C4-2B (cell line): ENCODE measurements at regions not wholly inside any gene's neighbourhood (a gene's known extent, or its start where the extent isn't known, plus 50 kb on each side); places are given as distances from the start of the nearest gene placed in this dataset.

Experiments used
- CTCF ChIP-seq: fragments of 450-650 bp; conservative IDR thresholded peaks from 2 replicates; pipeline ENCODE4 v1.5.1; 2017; ENCODE audit warnings: mild to moderate bottlenecking
- ZFX ChIP-seq: fragments of 450-650 bp; IDR thresholded peaks from 2 replicates; pipeline ENCODE4 v1.6.1; 2017

DNA sequence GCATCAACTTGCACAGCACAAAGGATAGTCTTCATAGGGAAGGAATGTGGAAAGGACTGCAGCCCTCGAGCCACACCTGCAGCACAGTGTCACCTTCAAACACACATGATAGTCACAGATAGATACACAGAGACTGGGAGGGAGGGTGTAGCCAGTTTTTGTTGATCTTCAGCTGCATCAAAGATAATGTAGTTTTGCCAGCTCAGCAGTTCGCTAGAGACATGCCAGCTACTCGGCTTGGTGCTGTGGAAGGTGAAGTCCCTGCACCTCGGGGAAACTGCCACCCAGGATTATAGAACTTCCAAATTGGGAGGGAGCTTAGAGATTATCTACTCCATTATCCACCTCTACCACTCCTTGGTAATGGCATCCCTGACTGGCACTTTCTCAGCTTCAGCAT, 92.9 kb upstream of the PAK3 start:
- TF ChIP-seq CTCF (no peak), ZFX (no peak)
